ENCODE measurements at regions not wholly inside any gene's neighbourhood (a gene's known extent, or its start where the extent isn't known, plus 50 kb on each side); places are given as distances from the start of the nearest gene placed in this dataset.
"Not testable (repeated sequence)": the region's sequence is repeated elsewhere in the genome, so short reads cannot be mapped to it uniquely, and the experiment has no call there.

DNA sequence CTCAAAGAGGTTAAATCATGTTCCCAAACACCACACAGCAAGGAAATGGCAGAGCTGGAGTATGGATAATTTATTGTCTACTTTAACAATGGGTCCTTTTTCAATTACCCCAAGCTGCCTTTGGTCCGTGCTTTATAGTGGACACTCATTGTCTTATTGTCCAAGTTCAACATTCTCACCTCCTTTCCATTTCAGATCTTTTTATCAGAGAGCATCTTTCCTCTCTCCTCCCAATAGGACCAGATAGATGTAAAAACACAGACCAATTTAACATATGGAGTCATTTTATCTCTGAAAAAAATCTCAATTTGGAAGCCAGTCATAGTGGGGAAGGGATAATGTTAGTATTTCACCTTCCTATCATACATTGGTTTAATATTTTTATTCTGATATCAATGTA lies 83.5 kb upstream of the WAC start:
- DNase-seq, result no peak

- DNase-seq, result no peak
These were observed 83.0 kb upstream of the WAC start for GRCh38 chr10:28449926-28450325.

DNA sequence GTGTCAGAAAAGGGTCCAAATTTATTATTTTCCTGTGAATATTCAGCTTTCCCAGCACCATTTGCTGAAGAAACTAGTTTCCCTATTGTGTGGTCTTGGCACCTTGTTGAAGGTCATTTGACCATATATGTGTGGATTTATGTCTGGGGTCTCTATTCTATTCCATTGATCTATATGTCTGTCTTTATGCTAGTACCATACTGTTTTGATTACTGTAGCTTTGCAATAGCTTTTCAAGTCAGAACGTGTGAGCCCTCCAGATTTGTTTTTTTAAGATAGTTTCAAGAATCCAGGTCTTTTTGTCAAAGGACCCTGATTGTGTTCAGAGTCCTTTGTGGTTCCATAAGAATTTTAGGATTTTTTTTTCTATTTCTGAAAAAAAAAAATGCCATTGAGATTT lies 79.0 kb upstream of the WAC start:
- DNase-seq, result no peak

DNA sequence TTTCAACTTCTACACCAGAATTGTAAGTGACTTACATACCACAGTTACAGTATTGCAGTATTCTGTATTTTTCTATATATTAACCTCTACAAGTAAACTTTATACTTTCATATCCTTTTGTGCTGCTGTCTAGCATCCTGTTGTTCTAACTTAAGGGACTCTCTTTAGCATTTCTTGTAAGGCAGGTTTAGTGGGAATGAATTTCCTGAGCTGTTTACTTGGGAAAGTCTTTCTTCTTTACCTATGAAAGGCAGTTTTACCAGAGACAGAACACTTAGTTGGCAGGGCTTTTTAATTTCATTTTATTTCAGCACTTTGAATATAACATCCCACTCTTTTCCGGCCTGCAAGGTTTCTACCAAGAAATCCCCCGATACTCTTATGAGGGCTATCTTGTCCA lies 75.8 kb upstream of the WAC start:
- DNase-seq, result no peak

DNA sequence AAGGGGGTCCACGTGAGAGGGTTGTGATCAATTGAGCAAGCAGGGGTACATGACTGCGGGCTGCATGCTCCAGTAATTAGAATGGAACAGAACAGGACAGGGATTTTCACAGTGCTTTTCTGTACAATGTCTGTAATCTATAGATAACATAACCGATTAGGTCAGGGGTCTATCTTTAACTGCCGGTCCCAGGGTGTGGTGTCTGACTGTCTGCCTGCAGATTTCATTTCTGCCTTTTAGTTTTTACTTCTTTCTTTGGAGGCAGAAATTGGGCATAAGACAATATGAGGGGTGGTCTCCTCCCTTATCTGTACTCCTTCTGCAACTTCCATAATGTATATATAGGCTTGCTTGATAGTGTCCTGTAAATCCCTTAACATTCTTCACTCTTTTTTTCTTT lies 75.0 kb upstream of the WAC start:
- DNase-seq, result not testable (repeated sequence)

DNA sequence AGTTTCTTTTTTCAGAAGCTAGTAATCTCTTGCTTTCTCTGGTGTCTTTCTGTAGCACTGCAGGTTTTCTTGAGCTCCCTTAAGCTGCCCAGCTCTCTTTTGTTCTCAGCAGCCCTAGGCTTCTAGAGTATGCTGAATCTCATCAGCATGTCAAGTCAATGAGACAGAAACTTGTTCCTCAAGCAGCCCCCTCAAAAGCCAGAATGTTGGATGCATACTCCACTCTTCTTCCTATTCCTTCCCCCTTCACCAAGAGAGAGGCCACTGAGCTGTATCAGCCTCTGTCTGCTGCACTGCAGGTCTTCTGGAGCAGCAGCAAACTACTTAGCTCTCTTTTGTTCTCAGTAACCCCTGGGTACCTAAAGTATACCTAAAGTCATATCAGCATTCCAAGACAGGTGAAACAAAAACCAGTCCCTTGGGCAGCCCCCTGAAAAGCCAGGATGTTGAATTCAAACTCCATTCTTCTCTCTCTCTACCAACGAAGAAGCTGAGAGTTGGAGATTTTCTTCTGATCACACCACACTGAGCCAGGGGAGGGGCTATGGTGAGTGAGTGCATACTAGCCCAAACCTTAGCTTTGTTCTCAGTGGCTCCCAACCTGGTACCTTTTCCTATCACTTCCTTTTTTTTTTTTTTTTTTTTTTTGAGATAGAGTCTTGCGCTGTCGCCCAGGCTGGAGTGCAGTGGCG lies 73.3 kb upstream of the WAC start:
- no peak for DNase-seq

DNA sequence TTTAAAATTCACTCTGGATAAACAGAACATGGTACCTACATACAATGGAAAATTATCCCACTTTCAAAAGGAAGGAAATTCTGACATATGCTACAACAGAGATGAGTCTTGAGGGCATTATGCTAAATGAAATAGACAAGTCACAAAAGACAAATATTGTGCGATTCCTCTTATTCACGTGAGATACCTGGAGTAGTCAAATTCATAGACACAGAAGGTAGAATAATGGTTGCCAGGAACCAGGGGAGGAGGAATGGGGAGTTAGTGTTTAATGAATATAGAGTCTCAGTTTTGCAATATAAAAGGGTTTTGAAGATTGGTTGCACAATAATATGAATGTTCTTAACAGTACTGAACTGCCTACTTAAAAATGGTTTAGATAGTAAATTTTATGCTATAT lies 69.8 kb upstream of the WAC start:
- DNase-seq, result no peak

DNA sequence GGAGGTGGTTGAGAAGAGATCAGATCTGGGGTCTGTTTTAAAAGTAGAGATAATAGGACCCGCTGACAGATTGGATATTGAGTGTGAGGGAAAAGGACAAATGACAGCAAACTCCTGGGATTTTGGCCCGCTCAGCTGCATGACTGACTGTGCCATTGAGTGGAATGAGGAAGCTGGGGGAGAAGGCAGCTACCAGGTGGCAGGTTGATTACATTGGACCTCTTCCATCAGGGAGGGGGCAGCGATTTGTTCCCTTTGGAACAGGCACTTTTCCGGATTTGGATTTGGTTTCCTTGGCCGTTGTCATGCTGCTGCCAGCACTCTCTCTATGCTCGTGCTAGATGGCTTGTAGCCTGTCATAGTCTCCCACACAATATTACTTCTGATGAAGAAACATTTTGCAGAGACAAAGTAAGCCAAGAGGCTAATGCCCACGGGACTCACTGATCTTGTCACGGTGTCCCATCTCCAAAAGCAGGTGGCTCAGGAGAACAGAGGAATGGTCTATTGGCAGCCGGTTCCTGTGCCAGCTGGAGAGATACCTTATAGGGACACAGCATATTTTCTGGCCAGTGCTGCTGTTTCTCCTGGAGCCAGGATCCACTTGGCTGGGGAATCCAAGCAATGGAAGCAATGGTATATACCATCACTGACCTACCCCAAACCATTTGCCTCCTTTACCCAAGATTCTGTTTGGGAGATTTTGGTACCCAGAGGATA lies 69.1 kb upstream of the WAC start:
- peak; percentile 49 for DNase-seq

GRCh38 chr10:28467615-28468014 lies 65.3 kb upstream of the WAC start:
- DNase-seq, result no peak

- no peak for DNase-seq
These were observed 64.0 kb upstream of the WAC start for GRCh38 chr10:28468707-28469483.

GRCh38 chr10:28470873-28471651 lies 61.9 kb upstream of the WAC start:
- DNase-seq, result no peak

GRCh38 chr10:28471652-28472050 lies 61.3 kb upstream of the WAC start:
- no peak for DNase-seq

DNA sequence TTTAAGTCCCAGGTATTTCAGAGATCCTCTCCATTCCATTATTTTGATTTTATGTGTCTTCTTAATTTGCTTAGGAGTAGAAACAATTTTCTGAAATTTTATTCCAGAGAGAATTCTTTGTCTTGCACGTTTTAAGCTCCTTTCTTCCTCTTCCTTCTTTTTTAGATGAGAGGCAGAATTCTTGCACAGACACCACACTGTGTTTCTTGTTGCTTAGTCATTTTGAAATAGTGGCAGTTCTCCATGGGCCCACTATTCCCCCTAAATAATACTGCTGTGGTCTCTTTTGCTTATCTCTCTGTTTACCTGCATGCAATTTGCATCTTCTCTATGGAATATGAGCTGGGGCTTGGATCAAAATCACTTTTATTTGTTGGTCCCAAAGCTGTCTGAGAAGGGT lies 54.3 kb upstream of the WAC start:
- no peak for DNase-seq

DNA sequence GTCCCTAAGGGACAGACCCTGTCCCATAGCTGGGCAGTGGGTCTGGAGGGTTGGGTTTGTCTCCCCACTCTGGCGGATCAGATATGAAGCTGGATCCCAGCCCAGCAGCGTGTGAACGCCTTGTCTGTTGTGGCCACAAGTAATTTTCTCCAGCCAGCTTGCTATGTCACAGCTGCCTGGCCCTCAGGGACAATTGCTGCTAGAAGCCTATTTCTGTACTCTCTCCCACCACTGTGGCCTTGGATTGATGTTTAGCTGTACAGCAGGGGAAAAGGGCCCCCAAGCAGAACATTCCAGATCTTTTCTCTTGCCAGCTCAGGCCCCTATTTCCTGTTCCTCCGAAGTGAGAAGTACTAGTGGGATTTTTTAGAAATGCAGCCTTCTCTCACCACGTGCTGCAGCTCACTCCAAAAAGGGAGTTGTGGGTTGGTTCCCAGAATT lies 53.5 kb upstream of the WAC start:
- DNase-seq, result no peak

- no peak for DNase-seq
These were observed 52.8 kb upstream of the WAC start for GRCh38 chr10:28479927-28480627.

DNA sequence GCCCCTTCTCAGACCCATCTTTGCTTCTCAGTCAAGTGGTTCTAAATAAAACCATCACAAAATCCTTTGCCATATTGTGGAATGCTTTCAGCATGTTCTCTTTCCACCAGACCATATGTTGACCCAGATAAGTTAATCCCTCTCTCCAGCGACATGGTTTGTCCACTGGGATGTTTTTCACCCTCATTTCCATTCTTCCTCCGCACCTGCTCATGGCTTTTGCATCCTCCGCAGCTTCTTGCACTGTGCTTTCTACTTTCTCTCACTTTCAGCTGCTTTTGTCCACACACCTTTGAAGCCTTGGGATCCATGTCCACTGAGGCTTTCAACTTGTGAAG lies 52.3 kb upstream of the WAC start:
- DNase-seq, result no peak

GRCh38 chr10:28481346-28481745 lies 51.6 kb upstream of the WAC start:
- DNase-seq, result not testable (repeated sequence)

- no peak for DNase-seq
These were observed 51.0 kb upstream of the WAC start for GRCh38 chr10:28481968-28482367.
